ENCODE measurements at regions not wholly inside any gene's neighbourhood (a gene's known extent, or its start where the extent isn't known, plus 50 kb on each side); places are given as distances from the start of the nearest gene placed in this dataset.

GRCh38 chr3:73786998-73787397 is 162.3 kb upstream of the PDZRN3 start:
- H3K27me3 ChIP-seq (ENCODE audit: control insufficient read depth, insufficient read depth, low read length), result no peaks in the 10 kb centered on the region
- H3K27ac ChIP-seq (ENCODE audit: low read depth, low read length), result no peak overlapping the region
- H3K36me3 ChIP-seq (ENCODE audit: control insufficient read depth, insufficient read depth, low read length), result no peaks in the 10 kb centered on the region
- H3K9me3 ChIP-seq (ENCODE audit: control insufficient read depth, insufficient read depth, low read depth, low read length), result no peaks in the 10 kb centered on the region
- H3K4me1 ChIP-seq (ENCODE audit: control insufficient read depth, insufficient read depth, low read length), result peaks cover 3% of the 10 kb centered on the region; the same call in 1 of the 2 replicates
- no peak overlapping the region for H3K4me3 ChIP-seq (ENCODE audit: low read depth, low read length)
- no peak overlapping the region for H3K9ac ChIP-seq (ENCODE audit: low read length)

- Histone ChIP-seq H3K27me3 (ENCODE audit: control insufficient read depth, insufficient read depth, low read length) (no peaks in the 10 kb centered on the region), H3K27ac (ENCODE audit: low read depth, low read length) (no peak overlapping the region), H3K9me3 (ENCODE audit: control insufficient read depth, insufficient read depth, low read depth, low read length) (no peaks in the 10 kb centered on the region), H3K4me1 (ENCODE audit: control insufficient read depth, insufficient read depth, low read length) (peaks cover 3% of the 10 kb centered on the region; the same call in 1 of the 2 replicates), H3K4me3 (ENCODE audit: low read depth, low read length) (no peak overlapping the region), H3K36me3 (ENCODE audit: control insufficient read depth, insufficient read depth, low read length) (no peaks in the 10 kb centered on the region), H3K9ac (ENCODE audit: low read length) (no peak overlapping the region)
Observed at GRCh38 chr3:73786321-73786807, 161.6 kb upstream of the PDZRN3 start.

GRCh38 chr3:73784686-73785392 is 160.1 kb upstream of the PDZRN3 start:
- H3K9me3 ChIP-seq (ENCODE audit: control insufficient read depth, insufficient read depth, low read depth, low read length), result no peaks in the 10 kb centered on the region
- H3K27ac ChIP-seq (ENCODE audit: low read depth, low read length), result no peak overlapping the region
- H3K9ac ChIP-seq (ENCODE audit: low read length), result no peak overlapping the region
- H3K4me3 ChIP-seq (ENCODE audit: low read depth, low read length), result no peak overlapping the region
- no peaks in the 10 kb centered on the region for H3K27me3 ChIP-seq (ENCODE audit: control insufficient read depth, insufficient read depth, low read length)
- H3K4me1 ChIP-seq (ENCODE audit: control insufficient read depth, insufficient read depth, low read length), result peaks cover under 1% of the 10 kb centered on the region
- H3K36me3 ChIP-seq (ENCODE audit: control insufficient read depth, insufficient read depth, low read length), result no peaks in the 10 kb centered on the region

GRCh38 chr3:73783811-73784210 is 159.1 kb upstream of the PDZRN3 start:
- no peak overlapping the region for H3K9ac ChIP-seq (ENCODE audit: low read length)
- no peaks in the 10 kb centered on the region for H3K27me3 ChIP-seq (ENCODE audit: control insufficient read depth, insufficient read depth, low read length)
- no peaks in the 10 kb centered on the region for H3K36me3 ChIP-seq (ENCODE audit: control insufficient read depth, insufficient read depth, low read length)
- no peak overlapping the region for H3K4me3 ChIP-seq (ENCODE audit: low read depth, low read length)
- peaks cover 5% of the 10 kb centered on the region for H3K4me1 ChIP-seq (ENCODE audit: control insufficient read depth, insufficient read depth, low read length)
- no peak overlapping the region for H3K27ac ChIP-seq (ENCODE audit: low read depth, low read length)
- H3K9me3 ChIP-seq (ENCODE audit: control insufficient read depth, insufficient read depth, low read depth, low read length), result no peaks in the 10 kb centered on the region

GRCh38 chr3:73781541-73781940 is 156.8 kb upstream of the PDZRN3 start:
- H3K36me3 ChIP-seq (ENCODE audit: control insufficient read depth, insufficient read depth, low read length), result no peaks in the 10 kb centered on the region
- no peak overlapping the region for H3K27ac ChIP-seq (ENCODE audit: low read depth, low read length)
- no peaks in the 10 kb centered on the region for H3K9me3 ChIP-seq (ENCODE audit: control insufficient read depth, insufficient read depth, low read depth, low read length)
- H3K9ac ChIP-seq (ENCODE audit: low read length), result no peak overlapping the region
- H3K4me3 ChIP-seq (ENCODE audit: low read depth, low read length), result no peak overlapping the region
- no peaks in the 10 kb centered on the region for H3K27me3 ChIP-seq (ENCODE audit: control insufficient read depth, insufficient read depth, low read length)
- H3K4me1 ChIP-seq (ENCODE audit: control insufficient read depth, insufficient read depth, low read length), result peaks cover 5% of the 10 kb centered on the region

- Histone ChIP-seq H3K9ac (ENCODE audit: low read length) (no peak overlapping the region), H3K27me3 (ENCODE audit: control insufficient read depth, insufficient read depth, low read length) (no peaks in the 10 kb centered on the region), H3K9me3 (ENCODE audit: control insufficient read depth, insufficient read depth, low read depth, low read length) (peaks cover 7% of the 10 kb centered on the region), H3K4me3 (ENCODE audit: low read depth, low read length) (no peak overlapping the region), H3K36me3 (ENCODE audit: control insufficient read depth, insufficient read depth, low read length) (no peaks in the 10 kb centered on the region), H3K4me1 (ENCODE audit: control insufficient read depth, insufficient read depth, low read length) (peaks cover 2% of the 10 kb centered on the region; the same call in 1 of the 2 replicates), H3K27ac (ENCODE audit: low read depth, low read length) (no peak overlapping the region)
Observed at GRCh38 chr3:73774645-73775044, 149.9 kb upstream of the PDZRN3 start.

- Histone ChIP-seq H3K9me3 (ENCODE audit: control insufficient read depth, insufficient read depth, low read depth, low read length) (peaks cover 7% of the 10 kb centered on the region), H3K27ac (ENCODE audit: low read depth, low read length) (no peak overlapping the region)
Observed at GRCh38 chr3:73773233-73773632, 148.5 kb upstream of the PDZRN3 start.

GRCh38 chr3:73772076-73772886 is 147.5 kb upstream of the PDZRN3 start:
- no peaks in the 10 kb centered on the region for H3K36me3 ChIP-seq (ENCODE audit: control insufficient read depth, insufficient read depth, low read length)
- no peak overlapping the region for H3K27ac ChIP-seq (ENCODE audit: low read depth, low read length)
- H3K4me3 ChIP-seq (ENCODE audit: low read depth, low read length), result no peak overlapping the region
- peaks cover 6% of the 10 kb centered on the region; the same call in 1 of the 2 replicates for H3K4me1 ChIP-seq (ENCODE audit: control insufficient read depth, insufficient read depth, low read length)
- H3K9ac ChIP-seq (ENCODE audit: low read length), result no peak overlapping the region
- no peaks in the 10 kb centered on the region for H3K27me3 ChIP-seq (ENCODE audit: control insufficient read depth, insufficient read depth, low read length)
- H3K9me3 ChIP-seq (ENCODE audit: control insufficient read depth, insufficient read depth, low read depth, low read length), result peaks cover 7% of the 10 kb centered on the region

More at GRCh38 chr3:73773233-73773632, 148.5 kb upstream of the PDZRN3 start:
- Histone ChIP-seq H3K4me3 (ENCODE audit: low read depth, low read length) (no peak overlapping the region), H3K27me3 (ENCODE audit: control insufficient read depth, insufficient read depth, low read length) (no peaks in the 10 kb centered on the region), H3K9ac (ENCODE audit: low read length) (no peak overlapping the region), H3K36me3 (ENCODE audit: control insufficient read depth, insufficient read depth, low read length) (no peaks in the 10 kb centered on the region), H3K4me1 (ENCODE audit: control insufficient read depth, insufficient read depth, low read length) (0 out of 2 replicates have a peak, but pooled peaks cover 3% of the 10 kb centered on the region)

- Histone ChIP-seq H3K4me3 (ENCODE audit: low read depth, low read length) (no peak overlapping the region), H3K27ac (ENCODE audit: low read depth, low read length) (no peak overlapping the region), H3K27me3 (ENCODE audit: control insufficient read depth, insufficient read depth, low read length) (no peaks in the 10 kb centered on the region), H3K4me1 (ENCODE audit: control insufficient read depth, insufficient read depth, low read length) (peaks cover 16% of the 10 kb centered on the region), H3K9ac (ENCODE audit: low read length) (no peak overlapping the region), H3K9me3 (ENCODE audit: control insufficient read depth, insufficient read depth, low read depth, low read length) (peaks cover 7% of the 10 kb centered on the region), H3K36me3 (ENCODE audit: control insufficient read depth, insufficient read depth, low read length) (no peaks in the 10 kb centered on the region)
Observed at GRCh38 chr3:73768524-73769308, 144.0 kb upstream of the PDZRN3 start.

GRCh38 chr3:73766599-73767381 is 142.0 kb upstream of the PDZRN3 start:
- no peaks in the 10 kb centered on the region for H3K27me3 ChIP-seq (ENCODE audit: control insufficient read depth, insufficient read depth, low read length)
- peaks cover 32% of the 10 kb centered on the region for H3K4me1 ChIP-seq (ENCODE audit: control insufficient read depth, insufficient read depth, low read length)
- H3K4me3 ChIP-seq (ENCODE audit: low read depth, low read length), result no peak overlapping the region
- no peaks in the 10 kb centered on the region for H3K36me3 ChIP-seq (ENCODE audit: control insufficient read depth, insufficient read depth, low read length)
- no peak overlapping the region for H3K27ac ChIP-seq (ENCODE audit: low read depth, low read length)
- no peak overlapping the region for H3K9ac ChIP-seq (ENCODE audit: low read length)
- peaks cover 7% of the 10 kb centered on the region for H3K9me3 ChIP-seq (ENCODE audit: control insufficient read depth, insufficient read depth, low read depth, low read length)

Measured in HUES6 (cell line).